ENCODE measurements at regions not wholly inside any gene's neighbourhood (a gene's known extent, or its start where the extent isn't known, plus 50 kb on each side); places are given as distances from the start of the nearest gene placed in this dataset.

DNA sequence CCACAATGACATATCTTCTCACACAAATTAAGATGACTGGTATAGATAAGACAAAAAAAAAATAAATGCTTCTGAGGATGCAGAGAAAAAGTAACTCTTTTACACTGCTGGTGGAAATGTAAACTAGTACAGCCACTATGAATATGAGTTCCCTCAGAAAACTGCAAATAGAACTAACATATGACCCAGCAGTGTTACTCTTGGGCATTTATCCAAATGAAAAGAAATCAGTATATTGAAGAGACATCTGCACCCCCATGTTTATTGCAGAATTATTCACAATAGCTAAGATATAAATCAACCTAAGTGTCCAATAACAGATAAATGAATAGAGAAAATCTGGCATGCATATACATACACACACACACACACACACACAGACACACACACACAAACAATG lies 83.0 kb upstream of the FAM174A start:
- TF ChIP-seq, protein P1, sequence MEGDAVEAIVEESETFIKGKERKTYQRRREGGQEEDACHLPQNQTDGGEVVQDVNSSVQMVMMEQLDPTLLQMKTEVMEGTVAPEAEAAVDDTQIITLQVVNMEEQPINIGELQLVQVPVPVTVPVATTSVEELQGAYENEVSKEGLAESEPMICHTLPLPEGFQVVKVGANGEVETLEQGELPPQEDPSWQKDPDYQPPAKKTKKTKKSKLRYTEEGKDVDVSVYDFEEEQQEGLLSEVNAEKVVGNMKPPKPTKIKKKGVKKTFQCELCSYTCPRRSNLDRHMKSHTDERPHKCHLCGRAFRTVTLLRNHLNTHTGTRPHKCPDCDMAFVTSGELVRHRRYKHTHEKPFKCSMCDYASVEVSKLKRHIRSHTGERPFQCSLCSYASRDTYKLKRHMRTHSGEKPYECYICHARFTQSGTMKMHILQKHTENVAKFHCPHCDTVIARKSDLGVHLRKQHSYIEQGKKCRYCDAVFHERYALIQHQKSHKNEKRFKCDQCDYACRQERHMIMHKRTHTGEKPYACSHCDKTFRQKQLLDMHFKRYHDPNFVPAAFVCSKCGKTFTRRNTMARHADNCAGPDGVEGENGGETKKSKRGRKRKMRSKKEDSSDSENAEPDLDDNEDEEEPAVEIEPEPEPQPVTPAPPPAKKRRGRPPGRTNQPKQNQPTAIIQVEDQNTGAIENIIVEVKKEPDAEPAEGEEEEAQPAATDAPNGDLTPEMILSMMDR (IDR thresholded peaks at IDR 0.05), result no peak
- DNase-seq, result no peak
- Histone ChIP-seq H3K27me3 (ENCODE audit: low read depth) (no peaks in the 10 kb centered on the region), H3K9me3 (no peaks in the 10 kb centered on the region), H3K4me1 (no peaks in the 10 kb centered on the region), H3K36me3 (no peaks in the 10 kb centered on the region), H3K4me3 (no peak overlapping the region), H3K27ac (no peak overlapping the region)
- no peak for ATAC-seq
- intact Hi-C loops (cut with DNase I), result no loop called here

DNA sequence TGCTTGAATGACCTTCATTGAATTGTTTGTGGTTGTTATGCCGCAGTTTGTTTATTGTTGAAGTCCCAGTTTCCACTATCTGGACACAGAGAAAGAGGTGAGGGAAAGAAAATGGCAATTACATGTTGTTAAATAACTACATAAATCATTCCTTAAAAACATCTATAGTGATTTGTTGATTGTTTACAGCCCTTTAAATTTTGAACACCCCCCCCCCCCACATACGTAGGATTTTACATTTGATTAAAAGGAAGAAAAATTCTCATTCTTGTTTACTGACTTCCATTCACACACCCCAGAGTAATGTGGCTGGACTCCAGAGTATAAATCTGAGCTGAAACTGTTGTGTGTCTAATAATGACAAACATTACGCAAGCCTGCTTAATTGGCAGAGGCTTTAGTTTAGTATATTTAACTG lies 87.1 kb upstream of the FAM174A start:
- intact Hi-C loops (cut with DNase I), result no loop called here
- no peak overlapping the region for H3K27ac ChIP-seq
- ATAC-seq, result no peak
- no peaks in the 10 kb centered on the region for H3K36me3 ChIP-seq
- H3K4me1 ChIP-seq, result no peaks in the 10 kb centered on the region
- DNase-seq, result no peak
- H3K9me3 ChIP-seq, result no peaks in the 10 kb centered on the region
- no peaks in the 10 kb centered on the region for H3K27me3 ChIP-seq (ENCODE audit: low read depth)
- H3K4me3 ChIP-seq, result no peak overlapping the region
- TF ChIP-seq, protein P1 (IDR thresholded peaks at IDR 0.05), result no peak

DNA sequence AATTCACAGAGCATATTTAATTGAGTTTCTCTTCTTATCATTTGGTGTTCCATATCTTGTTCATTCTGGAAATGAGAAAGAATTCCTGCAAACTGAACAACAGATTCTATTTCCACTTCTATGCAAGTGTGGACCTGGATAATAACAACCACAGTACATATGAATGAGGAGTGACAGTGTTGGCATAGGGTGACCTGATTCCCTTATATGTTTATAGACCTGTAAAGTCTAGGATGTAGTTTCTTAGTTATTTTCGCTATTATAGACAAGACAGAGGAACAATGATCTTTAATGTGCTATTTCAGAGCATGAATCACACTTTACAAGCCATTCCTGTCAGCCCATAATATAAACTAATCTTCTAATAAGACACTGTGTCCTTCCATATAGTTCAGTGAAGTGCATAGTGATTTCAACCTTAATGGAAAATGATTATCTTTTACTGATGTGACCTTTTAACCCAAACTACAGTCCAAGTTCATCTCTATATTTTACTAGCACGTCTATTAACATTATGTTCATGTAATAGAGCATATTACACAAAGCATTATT lies 88.2 kb upstream of the FAM174A start:
- no peaks in the 10 kb centered on the region for H3K4me1 ChIP-seq
- TF ChIP-seq, protein P1 (IDR thresholded peaks at IDR 0.05), result no peak
- intact Hi-C loops (cut with DNase I), result no loop called here
- H3K9me3 ChIP-seq, result no peaks in the 10 kb centered on the region
- no peak for DNase-seq
- H3K27ac ChIP-seq, result no peak overlapping the region
- H3K27me3 ChIP-seq (ENCODE audit: low read depth), result no peaks in the 10 kb centered on the region
- no peak for ATAC-seq
- no peak overlapping the region for H3K4me3 ChIP-seq
- no peaks in the 10 kb centered on the region for H3K36me3 ChIP-seq

DNA sequence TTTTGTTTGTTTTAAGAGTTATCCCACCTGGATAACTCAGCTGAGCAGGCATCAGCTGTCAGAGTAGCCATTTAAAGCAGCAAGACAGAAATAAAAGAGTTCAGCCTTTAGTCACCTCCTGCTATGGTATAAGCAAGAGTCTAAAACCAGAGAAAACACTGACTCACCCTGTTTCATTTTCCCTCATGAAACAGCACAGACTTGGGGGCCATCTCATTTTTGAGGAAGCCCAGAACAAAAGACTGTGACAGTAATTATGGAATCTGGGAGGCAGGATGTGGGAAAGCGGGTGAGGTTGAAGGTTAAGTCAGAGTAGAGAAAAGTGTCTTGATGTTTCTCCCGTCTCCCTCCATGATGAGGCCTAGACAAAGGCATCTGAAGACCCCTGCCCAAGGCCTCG lies 90.2 kb upstream of the FAM174A start:
- Histone ChIP-seq H3K27me3 (ENCODE audit: low read depth) (no peaks in the 10 kb centered on the region), H3K36me3 (no peaks in the 10 kb centered on the region), H3K4me3 (no peak overlapping the region), H3K9me3 (no peaks in the 10 kb centered on the region), H3K4me1 (no peaks in the 10 kb centered on the region), H3K27ac (no peak overlapping the region)
- intact Hi-C loops (cut with DNase I), result no loop called here
- TF ChIP-seq, protein P1 (IDR thresholded peaks at IDR 0.05), result no peak
- no peak for DNase-seq
- ATAC-seq, result no peak

DNA sequence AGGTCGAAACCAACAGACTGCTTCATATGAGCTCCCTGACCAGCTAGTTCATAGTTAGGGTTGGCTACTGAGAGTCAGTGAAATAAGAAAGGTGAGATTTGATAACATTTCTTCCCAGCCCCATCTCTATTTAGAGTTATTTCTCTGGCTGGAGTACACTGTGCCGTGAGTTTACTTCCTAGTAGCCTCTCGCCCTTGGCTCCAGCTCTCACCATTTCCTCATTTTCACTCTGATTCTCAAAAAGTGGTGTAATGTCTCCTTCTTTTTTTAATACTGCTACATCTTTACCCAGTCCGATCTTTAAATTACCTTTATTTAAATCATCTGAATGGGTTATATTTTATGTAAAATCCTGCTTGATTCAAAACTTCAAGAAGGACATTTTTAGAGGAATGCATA lies 100.4 kb upstream of the FAM174A start:
- TF ChIP-seq, protein P1 (IDR thresholded peaks at IDR 0.05), result no peak
- DNase-seq, result no peak

DNA sequence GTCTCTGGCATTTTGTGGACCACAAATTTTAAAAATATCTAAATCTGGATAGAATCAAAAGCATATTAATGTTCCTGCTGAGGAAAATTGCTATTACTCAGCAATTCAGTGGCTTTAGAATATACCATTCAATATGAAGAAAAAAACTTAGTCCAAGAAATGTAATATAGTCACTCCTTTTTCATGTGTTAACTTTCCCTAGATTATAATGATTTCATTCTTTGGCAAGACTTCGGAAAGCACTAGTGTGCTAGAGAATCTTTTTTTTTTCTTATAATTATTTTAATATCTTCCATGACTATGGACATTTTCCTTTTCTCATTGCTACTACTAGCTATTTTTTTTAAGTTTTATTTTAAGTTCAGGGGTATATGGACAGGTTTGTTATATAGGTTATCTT lies 102.4 kb upstream of the FAM174A start:
- Histone ChIP-seq H3K4me1 (no peaks in the 10 kb centered on the region), H3K9me3 (no peaks in the 10 kb centered on the region), H3K36me3 (no peaks in the 10 kb centered on the region), H3K27ac (no peak overlapping the region), H3K27me3 (ENCODE audit: low read depth) (no peaks in the 10 kb centered on the region), H3K4me3 (no peak overlapping the region)
- ATAC-seq, result no peak
- DNase-seq, result no peak
- intact Hi-C loops (cut with DNase I), result no loop called here
- TF ChIP-seq, protein P1 (IDR thresholded peaks at IDR 0.05), result no peak

More for the DNA sequence above, 100.4 kb upstream of the FAM174A start:
- H3K4me3 ChIP-seq, result no peak overlapping the region
- no peak overlapping the region for H3K27ac ChIP-seq
- no peaks in the 10 kb centered on the region for H3K9me3 ChIP-seq
- no peaks in the 10 kb centered on the region for H3K36me3 ChIP-seq
- no peak for ATAC-seq
- no peaks in the 10 kb centered on the region for H3K4me1 ChIP-seq
- no peaks in the 10 kb centered on the region for H3K27me3 ChIP-seq (ENCODE audit: low read depth)
- intact Hi-C loops (cut with DNase I), result no loop called here
